Stomach (tissue), 4 donors: ENCODE measurements at regions not wholly inside any gene's neighbourhood (a gene's known extent, or its start where the extent isn't known, plus 50 kb on each side); places are given as distances from the start of the nearest gene placed in this dataset.

ENCODE experiments used
- EP300 ChIP-seq: sonication (generic); formaldehyde crosslinking; IDR thresholded peaks from one replicate; pipeline ENCODE4 v1.6.1; 2017; ENCODE audit warnings: antibody characterized with exemption
- POLR2A ChIP-seq, 4 donors: fragments of 450-650 bp; IDR thresholded peaks; one replicate each; pipeline ENCODE4 v1.6.1; 2016; ENCODE audit warnings: antibody characterized with exemption in 4 of 4, control low read depth in 2 of 4, mild to moderate bottlenecking in 1 of 4, moderate library complexity in 1 of 4
- POLR2AphosphoS5 ChIP-seq, 3 donors: sonication (generic); formaldehyde crosslinking; IDR thresholded peaks; one replicate each; pipeline ENCODE4 v1.6.1; 2016; ENCODE audit warnings: antibody characterized with exemption in 3 of 3
- TF ChIP-seq, protein P1 (sequence below), 7 experiments: fragments of 450-650 bp in 4 of 7; fragments of 200-600 bp in 3 of 7; sonication (generic) in 3 of 7; IDR thresholded peaks; one replicate each; pipeline ENCODE4 v1.5.1; 2016 to 2019; ENCODE audit warnings: antibody characterized with exemption in 7 of 7, control low read depth in 2 of 7, mild to moderate bottlenecking in 1 of 7

DNA sequence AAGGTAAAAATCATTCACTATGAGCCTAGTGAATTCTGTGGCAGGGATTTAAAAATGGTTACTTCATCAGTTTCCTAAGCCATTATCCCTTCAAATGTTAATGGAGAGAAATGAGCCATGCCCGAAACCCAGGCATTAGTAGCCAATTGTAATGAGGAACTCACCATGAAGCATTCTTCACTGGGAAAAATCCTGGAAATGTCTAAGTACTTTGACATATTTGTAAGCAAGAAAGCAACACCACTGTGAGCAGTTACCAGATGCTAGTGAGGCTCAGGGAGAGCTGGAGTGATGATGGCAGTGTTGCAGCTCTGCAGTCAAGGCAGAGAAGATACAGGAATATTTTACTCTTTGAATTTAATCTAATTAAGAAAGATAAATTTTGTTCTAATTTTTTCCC, 220.0 kb upstream of the MBL2 start:
- TF ChIP-seq, protein P1, sequence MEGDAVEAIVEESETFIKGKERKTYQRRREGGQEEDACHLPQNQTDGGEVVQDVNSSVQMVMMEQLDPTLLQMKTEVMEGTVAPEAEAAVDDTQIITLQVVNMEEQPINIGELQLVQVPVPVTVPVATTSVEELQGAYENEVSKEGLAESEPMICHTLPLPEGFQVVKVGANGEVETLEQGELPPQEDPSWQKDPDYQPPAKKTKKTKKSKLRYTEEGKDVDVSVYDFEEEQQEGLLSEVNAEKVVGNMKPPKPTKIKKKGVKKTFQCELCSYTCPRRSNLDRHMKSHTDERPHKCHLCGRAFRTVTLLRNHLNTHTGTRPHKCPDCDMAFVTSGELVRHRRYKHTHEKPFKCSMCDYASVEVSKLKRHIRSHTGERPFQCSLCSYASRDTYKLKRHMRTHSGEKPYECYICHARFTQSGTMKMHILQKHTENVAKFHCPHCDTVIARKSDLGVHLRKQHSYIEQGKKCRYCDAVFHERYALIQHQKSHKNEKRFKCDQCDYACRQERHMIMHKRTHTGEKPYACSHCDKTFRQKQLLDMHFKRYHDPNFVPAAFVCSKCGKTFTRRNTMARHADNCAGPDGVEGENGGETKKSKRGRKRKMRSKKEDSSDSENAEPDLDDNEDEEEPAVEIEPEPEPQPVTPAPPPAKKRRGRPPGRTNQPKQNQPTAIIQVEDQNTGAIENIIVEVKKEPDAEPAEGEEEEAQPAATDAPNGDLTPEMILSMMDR (IDR thresholded peaks at IDR 0.05) = no peak
- no peak for TF ChIP-seq POLR2A (IDR thresholded peaks at IDR 0.05)
- no peak for TF ChIP-seq EP300
- no peak for TF ChIP-seq POLR2AphosphoS5 (IDR thresholded peaks at IDR 0.05)
